ENCODE measurements at regions not wholly inside any gene's neighbourhood (a gene's known extent, or its start where the extent isn't known, plus 50 kb on each side); places are given as distances from the start of the nearest gene placed in this dataset.

DNA sequence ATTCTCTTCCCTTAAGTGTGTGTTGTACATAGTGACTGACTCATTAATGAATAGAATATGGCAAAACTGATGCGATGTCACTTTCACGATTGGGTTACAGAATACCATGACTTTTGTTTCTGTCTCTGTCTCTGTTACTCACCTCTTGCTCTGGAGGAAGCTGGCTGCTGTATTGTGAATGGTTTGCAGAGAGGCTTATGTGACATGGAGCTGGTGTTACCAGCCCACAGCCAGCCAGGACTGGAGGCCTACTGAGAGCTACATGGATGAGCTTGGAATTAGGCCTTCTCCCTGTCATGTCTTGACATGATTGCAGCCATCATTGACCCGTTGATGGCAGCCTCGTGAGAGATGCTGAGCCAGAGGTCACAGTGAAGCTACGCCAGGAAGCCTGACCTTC lies 161.9 kb downstream of the TAF11L14 start:
- H3K9ac ChIP-seq (replicated peaks in 1 of 4; ENCODE audit: extremely low read depth in 1 of 4, low read depth in 3 of 4, low read length in 3 of 4), result no peak overlapping the region
- H3K4me1 ChIP-seq (replicated peaks in 1 of 4; ENCODE audit: control insufficient read depth in 3 of 4, insufficient read depth in 4 of 4, low read length in 3 of 4), result no peaks in the 10 kb centered on the region
- H3K4me2 ChIP-seq (ENCODE audit: insufficient read depth in 1 of 2, low read depth in 2 of 2, low read length in 2 of 2), result no peak overlapping the region
- H4K91ac ChIP-seq (replicated peaks; ENCODE audit: insufficient read length, low read length), result no peak overlapping the region
- no peaks in the 10 kb centered on the region for H3K79me2 ChIP-seq (ENCODE audit: control insufficient read depth in 1 of 2, insufficient read depth in 2 of 2, low read length in 2 of 2)
- no peak overlapping the region for H3K4ac ChIP-seq (replicated peaks; ENCODE audit: insufficient read length, low read depth, low read length)
- no peaks in the 10 kb centered on the region for H3K9me3 ChIP-seq (ENCODE audit: insufficient read depth in 2 of 2, low read depth in 1 of 2, low read length in 1 of 2)
- H3K79me1 ChIP-seq (ENCODE audit: low read depth, low read length), result no peaks in the 10 kb centered on the region
- no peak overlapping the region for H4K8ac ChIP-seq (ENCODE audit: extremely low read depth, insufficient read depth, low read length)
- POLR2A ChIA-PET (ENCODE audit: partially characterized antibody), result interaction anchor here (0.5 kb wide), 1 partner anchor 729 kb away, joined by 3 read pairs; no protein-coding TSS in a partner anchor
- no peak overlapping the region for H2AK5ac ChIP-seq (ENCODE audit: low read depth, low read length)
- no peak overlapping the region for H4K5ac ChIP-seq (ENCODE audit: insufficient read length, low read depth, low read length)
- no peaks in the 10 kb centered on the region for H3K27me3 ChIP-seq (replicated peaks in 1 of 4; ENCODE audit: control insufficient read depth in 3 of 4, extremely low read depth in 1 of 4, insufficient read depth in 3 of 4, low read length in 3 of 4)
- no peaks in the 10 kb centered on the region for H4K20me1 ChIP-seq (replicated peaks in 1 of 2; ENCODE audit: control insufficient read depth in 1 of 2, insufficient read depth in 2 of 2, low read length in 2 of 2)
- H3K27ac ChIP-seq (ENCODE audit: low read depth, low read length), result no peak overlapping the region
- DNase-seq (ENCODE audit: low read depth in 1 of 2, low spot score in 2 of 2) (no peak), FAIRE-seq (no peak)
- H2BK5ac ChIP-seq (ENCODE audit: low read depth, low read length), result no peak overlapping the region
- no peak overlapping the region for H3K4me3 ChIP-seq (ENCODE audit: extremely low read depth in 1 of 4, insufficient read depth in 2 of 4, low read depth in 3 of 4, low read length in 4 of 4)
- H3K18ac ChIP-seq (ENCODE audit: extremely low read depth, low read length), result no peak overlapping the region
- no peak overlapping the region for H2BK12ac ChIP-seq (ENCODE audit: low read depth, low read length)
- WGBS, 2 experiments (ENCODE audit: extremely low coverage in 1 of 2, insufficient coverage in 1 of 2, insufficient read length in 1 of 2, insufficient replicate concordance in 2 of 2, low coverage in 1 of 2, low lambda C conversion rate in 2 of 2, missing lambda C conversion rate in 1 of 2), result 75% methylated on average over 5 of the region's 5 CpGs; no CpG with 5 or more reads in 1 of the 2 experiments
- no peak overlapping the region for H2BK20ac ChIP-seq (ENCODE audit: low read length)
- TF ChIP-seq TBP (IDR thresholded peaks at IDR 0.05; ENCODE audit: low read depth, low read length), result no peak
- no peak for TF ChIP-seq SRF (IDR thresholded peaks at IDR 0.05; ENCODE audit: low read depth, low read length)
- no peak for TF ChIP-seq TAF7 (optimal IDR thresholded peaks at IDR 0.05; ENCODE audit: borderline replicate concordance, low read depth, low read length)
- no peak for TF ChIP-seq CTBP2 (IDR thresholded peaks at IDR 0.05; ENCODE audit: borderline replicate concordance, insufficient read depth, insufficient read length, low read length)
- TF ChIP-seq HDAC2 (IDR thresholded peaks at IDR 0.05; ENCODE audit: borderline replicate concordance in 1 of 2, low read depth in 2 of 2, low read length in 2 of 2), result no peak
- no peak for TF ChIP-seq SP4 (IDR thresholded peaks at IDR 0.05; ENCODE audit: low read length)
- no peak for TF ChIP-seq BCL11A (IDR thresholded peaks at IDR 0.05; ENCODE audit: low read depth in 2 of 2, low read length in 2 of 2)
- no peak for TF ChIP-seq CREB1 (IDR thresholded peaks at IDR 0.05)
- no peak for TF ChIP-seq SIN3A (conservative IDR thresholded peaks at IDR 0.05 in 1 of 2, IDR thresholded peaks at IDR 0.05 in 1 of 2; ENCODE audit: low read depth in 1 of 2, low read length in 2 of 2)
- TF ChIP-seq EGR1 (IDR thresholded peaks at IDR 0.05; ENCODE audit: borderline replicate concordance, low read depth, low read length), result no peak
- no peak for TF ChIP-seq HDAC6 (IDR thresholded peaks at IDR 0.05; ENCODE audit: low read depth, low read length)
- no peak overlapping the region; the same call in 1 of the 2 replicates for H2AFZ ChIP-seq (ENCODE audit: low read length)
- no peak overlapping the region for H3K23ac ChIP-seq (ENCODE audit: insufficient read length)
- no peak overlapping the region for H3K56ac ChIP-seq (replicated peaks; ENCODE audit: insufficient read length, low read depth, low read length)
- no peak overlapping the region for H3K14ac ChIP-seq (ENCODE audit: insufficient read length)
- no peak overlapping the region for H2BK120ac ChIP-seq (replicated peaks; ENCODE audit: low read depth, low read length)
- no peaks in the 10 kb centered on the region for H3K23me2 ChIP-seq (ENCODE audit: low read depth, low read length)
- no peak overlapping the region for H2BK15ac ChIP-seq (ENCODE audit: low read length)
- H3K36me3 ChIP-seq (ENCODE audit: control insufficient read depth in 2 of 4, insufficient read depth in 4 of 4, low read length in 3 of 4), result no peaks in the 10 kb centered on the region; a peak in 1 of 8 replicates
- CTCF ChIA-PET (ENCODE audit: partially characterized antibody), result interaction anchor here (0.5 to 0.8 kb wide), 2 partner anchors 8 to 260 kb away, joined by 3 read pairs; no protein-coding TSS in a partner anchor

All from H1 (cell line).